Stimulated activated CD8-positive, alpha-beta memory T cell treated with anti-CD3 and anti-CD28 coated beads, Interleukin-12 subunit alpha, Interleukin-12 subunit beta, amount 100 ng/mL, for 24 hours (primary cell): ENCODE measurements at regions not wholly inside any gene's neighbourhood (a gene's known extent, or its start where the extent isn't known, plus 50 kb on each side); places are given as distances from the start of the nearest gene placed in this dataset.

ENCODE experiments used
- DNase-seq: peaks from one replicate; pipeline ENCODE4 v3.0.0-alpha.2; 2020; ENCODE audit errors: extremely low read depth

- DNase-seq, result no peak
Measured at GRCh38 chr2:8536686-8537561, 144.9 kb upstream of the ID2 start.

GRCh38 chr2:8537562-8538155 lies 144.2 kb upstream of the ID2 start:
- no peak for DNase-seq

- no peak for DNase-seq
Measured at GRCh38 chr2:8538531-8538930, 143.3 kb upstream of the ID2 start.

- no peak for DNase-seq
Measured at GRCh38 chr2:8538931-8539621, 142.8 kb upstream of the ID2 start.

GRCh38 chr2:8539743-8540551 lies 141.9 kb upstream of the ID2 start:
- DNase-seq, result no peak

- no peak for DNase-seq
Measured at GRCh38 chr2:8540552-8541055, 141.3 kb upstream of the ID2 start.

GRCh38 chr2:8541223-8541622 lies 140.6 kb upstream of the ID2 start:
- DNase-seq, result no peak

GRCh38 chr2:8541636-8542035 lies 140.2 kb upstream of the ID2 start:
- no peak for DNase-seq

GRCh38 chr2:8542381-8543059 lies 139.3 kb upstream of the ID2 start:
- DNase-seq, result no peak

- no peak for DNase-seq
Measured at GRCh38 chr2:8543060-8543382, 138.8 kb upstream of the ID2 start.

- peak; percentile 40 for DNase-seq
Measured at GRCh38 chr2:8543383-8544170, 138.3 kb upstream of the ID2 start.

- DNase-seq, result no peak
Measured at GRCh38 chr2:8544171-8544785, 137.6 kb upstream of the ID2 start.

- DNase-seq, result peak; percentile 82
Measured at GRCh38 chr2:8544786-8545694, 136.8 kb upstream of the ID2 start.

GRCh38 chr2:8545695-8546611 lies 135.9 kb upstream of the ID2 start:
- no peak for DNase-seq

- DNase-seq, result no peak
Measured at GRCh38 chr2:8546612-8547283, 135.1 kb upstream of the ID2 start.

GRCh38 chr2:8547284-8548064 lies 134.4 kb upstream of the ID2 start:
- no peak for DNase-seq
